Fibroblast of skin of back (primary cell): ENCODE measurements at regions not wholly inside any gene's neighbourhood (a gene's known extent, or its start where the extent isn't known, plus 50 kb on each side); places are given as distances from the start of the nearest gene placed in this dataset.
"Not testable (repeated sequence)": the region's sequence is repeated elsewhere in the genome, so short reads cannot be mapped to it uniquely, and the experiment has no call there.

Source experiments
- DNase-seq: peaks from one replicate; pipeline ENCODE4 v3.0.0-alpha.2; 2013

- DNase-seq = peak; percentile 1
Observed at GRCh38 chrX:77167993-77168392, 279.2 kb upstream of the FGF16 start.

DNA sequence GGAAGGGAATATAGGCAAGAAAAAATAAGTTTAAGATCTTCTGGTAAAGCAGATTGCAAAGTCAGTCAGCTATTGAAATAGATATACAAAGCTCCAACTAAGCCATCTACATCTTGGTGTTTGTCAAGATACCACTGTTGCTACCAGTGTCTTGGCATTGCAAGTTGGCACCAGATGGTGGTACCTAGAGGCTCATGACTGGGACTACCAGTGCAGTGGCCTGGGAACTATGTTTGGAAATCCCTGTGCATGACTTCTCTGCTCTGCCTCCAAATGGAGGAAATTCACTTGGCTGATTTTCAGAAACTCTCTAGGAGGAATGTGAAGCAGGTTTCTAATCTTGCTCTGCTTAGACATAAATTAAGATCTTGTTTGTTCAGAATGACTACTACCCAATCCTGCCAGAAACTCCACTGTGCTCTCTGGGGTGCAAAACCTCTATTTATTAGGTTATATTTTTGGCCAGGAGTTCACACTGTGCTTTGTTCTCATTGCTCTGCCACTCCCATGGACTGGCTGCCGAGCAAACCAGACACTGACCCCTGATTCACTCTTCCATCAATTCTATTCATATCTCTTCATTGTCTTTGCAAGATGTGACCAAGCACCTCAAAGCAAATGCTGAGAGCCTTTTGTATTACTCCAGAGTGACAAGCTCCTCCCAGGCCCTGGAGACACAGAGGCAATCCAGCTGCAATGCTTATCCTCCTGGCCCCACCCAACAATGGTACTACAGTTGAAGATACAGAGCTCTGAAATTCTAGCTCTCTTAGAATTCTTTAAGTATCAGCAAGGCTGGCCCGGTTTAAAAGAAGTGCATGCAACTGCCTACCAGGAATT lies 272.3 kb upstream of the FGF16 start:
- no peak for DNase-seq

GRCh38 chrX:77200663-77201062 lies 246.5 kb upstream of the FGF16 start:
- no peak for DNase-seq

DNA sequence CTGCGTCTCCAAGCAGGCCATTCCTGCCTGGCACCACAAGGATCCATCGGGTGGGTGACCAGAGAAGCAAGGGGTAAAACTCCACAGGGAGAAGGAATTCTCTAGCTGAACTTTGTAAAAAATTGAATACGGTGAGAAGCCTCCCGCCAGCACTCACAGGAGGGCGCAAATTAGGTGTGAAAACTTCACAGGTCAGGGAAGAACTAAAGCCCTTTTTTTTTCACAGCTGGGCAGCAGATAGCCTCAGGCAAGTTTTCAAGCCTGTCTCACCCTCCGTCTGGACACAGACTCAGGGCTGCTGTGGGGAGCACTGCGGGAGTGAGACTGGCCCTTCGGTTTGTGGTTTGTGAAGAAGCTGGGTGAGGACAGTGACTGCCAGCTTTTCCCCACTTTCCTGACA lies 224.1 kb upstream of the FGF16 start:
- no peak for DNase-seq

- DNase-seq = no peak
Observed at GRCh38 chrX:77264490-77264889, 182.7 kb upstream of the FGF16 start.

DNA sequence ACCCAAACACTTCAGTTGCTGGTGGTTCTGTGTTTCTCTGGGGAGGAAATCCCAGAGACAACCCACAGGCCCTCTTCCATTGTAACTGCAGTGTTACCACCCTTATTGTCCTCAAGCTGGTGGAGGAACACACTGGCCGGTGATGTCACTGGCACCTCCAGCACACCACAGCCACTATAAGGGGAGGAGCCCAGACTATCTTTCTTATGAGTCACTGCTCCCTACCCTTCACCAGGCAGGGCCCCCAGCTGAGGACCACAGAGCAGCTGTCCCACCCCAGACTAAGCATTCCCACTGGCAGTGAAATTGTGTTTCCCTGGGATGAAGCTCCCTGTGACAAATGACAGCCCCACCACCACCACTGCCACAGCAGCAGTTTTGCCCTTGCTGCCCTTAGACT lies 171.8 kb upstream of the FGF16 start:
- peak; percentile 73 for DNase-seq

DNA sequence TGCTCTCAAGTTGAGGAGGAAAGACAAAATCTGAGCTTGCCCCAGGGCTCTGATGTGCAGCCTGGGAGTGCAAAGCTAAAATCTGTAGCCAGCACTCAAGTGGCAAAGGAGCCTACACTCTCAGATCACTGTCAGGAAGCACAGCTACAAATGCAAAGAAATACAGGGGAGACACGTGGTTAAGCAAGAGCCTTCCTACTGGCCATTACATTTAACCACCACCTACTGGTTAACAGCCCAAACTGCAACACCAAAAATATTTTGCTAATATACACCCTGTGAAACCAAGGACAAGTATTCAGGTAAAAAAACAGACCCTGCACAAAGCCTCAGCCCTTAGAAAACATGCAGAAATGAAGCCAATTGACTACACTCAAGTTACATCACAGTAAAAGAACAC lies 170.4 kb upstream of the FGF16 start:
- DNase-seq = no peak

GRCh38 chrX:77277911-77278310 lies 169.3 kb upstream of the FGF16 start:
- DNase-seq = peak; percentile 54

DNA sequence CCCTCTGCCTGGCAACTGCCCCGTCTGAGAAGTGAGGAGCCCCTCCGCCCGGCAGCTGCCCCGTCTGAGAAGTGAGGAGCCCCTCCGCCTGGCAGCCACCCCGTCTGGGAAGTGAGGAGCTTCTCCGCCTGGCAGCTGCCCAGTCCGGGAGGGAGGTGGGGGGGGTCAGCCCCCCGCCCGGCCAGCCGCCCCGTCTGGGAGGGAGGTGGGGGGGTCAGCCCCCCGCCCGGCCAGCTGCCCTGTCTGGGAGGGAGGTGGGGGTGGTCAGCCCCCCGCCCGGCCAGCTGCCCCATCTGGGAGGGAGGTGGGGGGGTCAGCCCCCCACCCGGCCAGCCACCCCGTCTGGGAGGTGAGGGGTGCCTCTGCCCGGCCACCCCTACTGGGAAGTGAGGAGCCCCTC lies 167.8 kb upstream of the FGF16 start:
- DNase-seq = not testable (repeated sequence)

- DNase-seq = no peak
Observed at GRCh38 chrX:77293331-77293995, 153.7 kb upstream of the FGF16 start.

GRCh38 chrX:77298296-77298695 lies 148.9 kb upstream of the FGF16 start:
- DNase-seq = no peak

DNA sequence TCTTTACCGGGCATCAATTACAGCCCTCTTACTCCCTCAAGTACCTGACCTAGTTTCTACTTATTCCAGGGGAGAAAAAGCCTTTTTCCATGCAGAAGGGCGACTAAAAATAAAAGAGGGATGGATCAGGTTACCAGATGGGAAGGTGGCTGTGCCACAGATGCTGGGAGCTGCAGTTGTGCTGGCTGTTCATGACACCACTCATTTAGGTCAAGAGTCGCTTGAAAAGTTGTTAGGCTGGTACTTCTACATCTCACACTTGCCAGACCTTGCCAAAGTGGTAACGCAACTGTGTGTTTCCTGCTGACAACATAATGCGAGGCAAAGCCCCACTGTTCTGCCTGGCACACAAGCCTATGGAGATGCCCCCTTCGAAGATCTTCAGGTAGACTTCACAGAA lies 148.4 kb upstream of the FGF16 start:
- no peak for DNase-seq

DNA sequence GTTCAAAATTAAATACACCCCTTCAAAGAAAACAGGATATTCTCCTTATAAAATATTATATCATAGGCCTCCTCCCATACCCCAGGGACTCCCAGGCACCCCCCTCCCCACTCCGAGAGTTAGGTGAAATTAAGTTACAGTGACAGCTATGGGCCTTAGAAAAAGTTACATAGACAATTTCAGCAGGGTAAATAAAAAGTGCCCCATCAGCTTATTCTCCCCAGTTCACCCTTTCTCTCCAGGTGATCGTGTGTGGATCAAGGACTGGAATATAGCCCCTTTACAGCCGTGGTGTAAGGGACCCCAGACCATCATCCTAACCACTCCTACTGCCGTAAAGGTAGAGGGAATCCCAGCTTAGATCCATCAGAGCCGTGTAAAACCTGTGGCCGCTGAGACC lies 147.6 kb upstream of the FGF16 start:
- DNase-seq = no peak

- DNase-seq = no peak
Observed at GRCh38 chrX:77342004-77342403, 105.2 kb upstream of the FGF16 start.

DNA sequence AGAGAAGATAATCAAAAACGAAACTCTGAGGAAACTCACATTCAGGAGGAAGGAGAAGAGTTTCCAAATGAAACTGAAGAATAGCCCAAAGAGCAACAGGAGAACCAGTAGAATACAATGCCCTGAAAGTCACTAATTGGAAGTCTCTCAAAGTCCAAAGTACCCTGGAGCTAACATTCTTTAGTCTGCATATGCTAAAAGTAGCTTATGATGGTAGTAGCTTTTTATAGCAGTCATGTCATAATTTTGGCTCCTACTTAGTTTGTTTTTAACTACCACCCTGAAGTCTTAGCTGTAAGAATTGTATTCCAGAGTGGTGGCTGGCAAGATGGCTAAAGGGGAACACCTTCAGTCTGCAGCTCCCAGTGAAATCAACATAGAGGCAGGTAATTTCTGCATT lies 100.3 kb upstream of the FGF16 start:
- DNase-seq = no peak

DNA sequence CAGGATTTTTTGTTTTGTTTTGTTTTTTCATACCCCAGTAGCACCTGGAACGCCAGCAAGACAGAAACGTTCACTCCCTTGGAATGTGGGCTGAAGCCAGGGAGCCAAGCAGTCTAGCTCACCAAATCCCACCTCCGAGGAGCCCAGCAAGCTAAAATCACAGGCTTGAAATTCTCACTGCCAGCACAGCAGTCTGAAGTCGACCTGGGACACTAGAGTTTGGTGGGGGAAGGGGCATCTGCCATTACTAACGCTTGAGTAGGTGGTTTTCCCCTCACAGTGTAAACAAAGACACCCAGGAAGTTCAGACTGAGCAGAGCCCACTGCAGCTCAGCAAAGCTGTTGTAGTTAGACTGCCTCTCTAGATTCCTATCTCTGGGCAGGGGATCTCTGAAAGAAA lies 99.6 kb upstream of the FGF16 start:
- DNase-seq = no peak

- no peak for DNase-seq
Observed at GRCh38 chrX:77389891-77390290, 57.3 kb upstream of the FGF16 start.

GRCh38 chrX:77390365-77390764 lies 56.8 kb upstream of the FGF16 start:
- not testable (repeated sequence) for DNase-seq

DNA sequence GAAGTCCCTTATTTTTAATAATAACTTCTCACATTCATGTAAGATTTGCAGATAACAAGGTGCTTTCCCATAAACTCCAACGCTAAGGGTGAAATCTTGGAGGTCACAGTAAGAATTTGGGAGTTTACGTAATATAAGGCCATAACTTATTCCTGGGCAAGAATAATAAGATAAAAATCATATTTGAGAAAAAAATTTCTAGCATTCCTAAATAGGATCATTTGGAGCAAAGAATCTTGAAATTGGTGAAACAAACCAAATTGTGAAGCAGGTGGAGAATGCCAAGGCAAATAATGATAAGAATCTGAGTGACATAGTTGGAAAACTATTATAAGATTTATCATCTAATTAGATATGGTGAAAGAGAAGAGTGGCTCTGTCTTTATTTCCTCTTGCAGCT lies 50.4 kb upstream of the FGF16 start:
- DNase-seq = no peak
